Keratinocyte (primary cell): ENCODE measurements at regions not wholly inside any gene's neighbourhood (a gene's known extent, or its start where the extent isn't known, plus 50 kb on each side); places are given as distances from the start of the nearest gene placed in this dataset.

ENCODE experiments used
- EZH2 ChIP-seq: IDR thresholded peaks from one replicate; pipeline ENCODE4 v1.6.1; 2012; ENCODE audit warnings: inconsistent platforms, mild to moderate bottlenecking, low read length, moderate library complexity
- TF ChIP-seq, protein P1 (sequence below), 3 experiments: IDR thresholded peaks in 1 of 3; conservative IDR thresholded peaks in 1 of 3; optimal IDR thresholded peaks in 1 of 3; 2 replicates in 2 of 3; 3 replicates in 1 of 3; pipeline versions ENCODE3 to v1.5.1; 2011; ENCODE audit warnings: low read length in 3 of 3, mild to moderate bottlenecking in 3 of 3, moderate library complexity in 2 of 3, control low read depth in 1 of 3, inconsistent platforms in 1 of 3; ENCODE audit not compliant: insufficient read depth in 2 of 3; ENCODE audit errors: extremely low read depth in 1 of 3

DNA sequence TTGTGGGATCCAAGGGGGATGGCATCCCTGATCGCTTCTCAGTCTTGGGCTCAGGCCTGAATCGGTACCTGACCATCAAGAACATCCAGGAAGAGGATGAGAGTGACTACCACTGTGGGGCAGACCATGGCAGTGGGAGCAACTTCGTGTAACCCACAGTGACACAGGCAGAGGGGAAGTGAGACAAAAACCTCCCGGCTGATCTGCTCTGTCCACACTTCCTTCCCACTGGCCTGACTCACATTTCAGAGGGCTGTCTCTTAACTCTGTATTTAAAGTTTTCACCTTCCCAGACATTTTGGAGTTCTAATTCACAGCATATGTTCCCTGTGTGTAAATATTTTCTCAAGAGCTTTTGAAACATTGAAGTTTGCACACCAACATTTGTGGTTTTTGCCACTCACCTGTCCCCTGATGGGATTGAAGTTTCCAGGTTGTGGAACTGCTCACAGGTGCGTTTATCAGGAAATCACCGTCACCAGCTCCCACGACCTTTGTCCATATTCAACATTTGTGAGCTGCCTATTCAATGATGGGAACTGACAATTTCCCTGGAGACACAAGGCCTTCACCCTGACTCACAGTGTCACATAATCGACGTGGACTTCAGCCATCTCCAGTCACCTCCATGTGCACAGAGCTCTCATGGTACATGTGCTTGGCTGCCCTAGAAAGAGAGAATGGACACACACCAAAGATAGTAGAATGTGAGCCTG, 99.2 kb downstream of the VPREB1 start:
- TF ChIP-seq, protein P1, sequence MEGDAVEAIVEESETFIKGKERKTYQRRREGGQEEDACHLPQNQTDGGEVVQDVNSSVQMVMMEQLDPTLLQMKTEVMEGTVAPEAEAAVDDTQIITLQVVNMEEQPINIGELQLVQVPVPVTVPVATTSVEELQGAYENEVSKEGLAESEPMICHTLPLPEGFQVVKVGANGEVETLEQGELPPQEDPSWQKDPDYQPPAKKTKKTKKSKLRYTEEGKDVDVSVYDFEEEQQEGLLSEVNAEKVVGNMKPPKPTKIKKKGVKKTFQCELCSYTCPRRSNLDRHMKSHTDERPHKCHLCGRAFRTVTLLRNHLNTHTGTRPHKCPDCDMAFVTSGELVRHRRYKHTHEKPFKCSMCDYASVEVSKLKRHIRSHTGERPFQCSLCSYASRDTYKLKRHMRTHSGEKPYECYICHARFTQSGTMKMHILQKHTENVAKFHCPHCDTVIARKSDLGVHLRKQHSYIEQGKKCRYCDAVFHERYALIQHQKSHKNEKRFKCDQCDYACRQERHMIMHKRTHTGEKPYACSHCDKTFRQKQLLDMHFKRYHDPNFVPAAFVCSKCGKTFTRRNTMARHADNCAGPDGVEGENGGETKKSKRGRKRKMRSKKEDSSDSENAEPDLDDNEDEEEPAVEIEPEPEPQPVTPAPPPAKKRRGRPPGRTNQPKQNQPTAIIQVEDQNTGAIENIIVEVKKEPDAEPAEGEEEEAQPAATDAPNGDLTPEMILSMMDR (optimal IDR thresholded peaks at IDR 0.05 in 1 of 3, IDR thresholded peaks at IDR 0.05 in 1 of 3, conservative IDR thresholded peaks at IDR 0.05 in 1 of 3; ENCODE audit: extremely low read depth in 1 of 3, insufficient read depth in 2 of 3, low read length in 3 of 3) = no peak
- no peak for TF ChIP-seq EZH2
